Spleen (tissue), 11 donors: ENCODE measurements at regions not wholly inside any gene's neighbourhood (a gene's known extent, or its start where the extent isn't known, plus 50 kb on each side); places are given as distances from the start of the nearest gene placed in this dataset.

ENCODE experiments used
- DNase-seq: peaks from one replicate; pipeline ENCODE4 v3.0.0-alpha.2; 2020
- H3K27ac ChIP-seq, 8 donors: fragments of 200-600 bp; sonication (generic) in 7 of 8; 1 replicate in 4 of 8; 2 replicates in 4 of 8; pipeline versions ENCODE4 v1.5.0 to v1.8.0; 2016 to 2021; ENCODE audit warnings: inconsistent platforms in 4 of 8, mild to moderate bottlenecking in 4 of 8, moderate library complexity in 1 of 8
- H3K27me3 ChIP-seq, 7 donors: fragments of 200-600 bp; sonication (generic) in 6 of 7; replicated peaks in 1 of 7; 1 replicate in 4 of 7; 2 replicates in 3 of 7; pipeline versions ENCODE4 v1.5.0 to v1.8.0; 2016 to 2021; ENCODE audit warnings: inconsistent platforms in 3 of 7, mild to moderate bottlenecking in 1 of 7
- H3K36me3 ChIP-seq, 6 donors: fragments of 200-600 bp; sonication (generic) in 5 of 6; 1 replicate in 4 of 6; 2 replicates in 2 of 6; pipeline versions ENCODE4 v1.5.0 to v1.8.0; 2016 to 2021; ENCODE audit warnings: inconsistent platforms in 2 of 6
- H3K4me1 ChIP-seq, 6 donors: fragments of 200-600 bp; sonication (generic) in 5 of 6; 1 replicate in 3 of 6; 2 replicates in 3 of 6; pipeline versions ENCODE4 v1.5.0 to v1.8.0; 2016 to 2021; ENCODE audit warnings: inconsistent platforms in 3 of 6
- H3K4me3 ChIP-seq, 8 donors: fragments of 200-600 bp; sonication (generic) in 7 of 8; 1 replicate in 4 of 8; 2 replicates in 4 of 8; pipeline versions ENCODE4 v1.5.0 to v1.8.0; 2016 to 2021; ENCODE audit warnings: inconsistent platforms in 4 of 8, mild to moderate bottlenecking in 4 of 8, moderate library complexity in 2 of 8
- H3K9me3 ChIP-seq, 8 donors: fragments of 200-600 bp; sonication (generic) in 7 of 8; 1 replicate in 4 of 8; 2 replicates in 4 of 8; pipeline versions ENCODE4 v1.5.0 to v1.8.0; 2016 to 2021; ENCODE audit warnings: inconsistent platforms in 4 of 8
- CTCF ChIP-seq, 11 experiments: fragments of 200-600 bp in 7 of 11; fragments of 450-650 bp in 4 of 11; sonication (generic) in 4 of 11; IDR thresholded peaks in 8 of 11; conservative IDR thresholded peaks in 3 of 11; 1 replicate in 7 of 11; 2 replicates in 4 of 11; pipeline versions ENCODE4 v1.4.0 to v1.8.0; 2016 to 2021; ENCODE audit warnings: antibody characterized with exemption in 11 of 11, inconsistent platforms in 4 of 11, mild to moderate bottlenecking in 1 of 11
- POLR2A ChIP-seq, 3 donors: fragments of 450-650 bp; IDR thresholded peaks; one replicate each; pipeline ENCODE4 v1.5.1; 2017; ENCODE audit warnings: antibody characterized with exemption in 3 of 3, mild to moderate bottlenecking in 1 of 3
- POLR2AphosphoS5 ChIP-seq, 3 donors: sonication (generic); formaldehyde crosslinking; IDR thresholded peaks; one replicate each; pipeline ENCODE4 v1.5.1; 2017; ENCODE audit warnings: antibody characterized with exemption in 3 of 3
- WGBS, 5 donors: extraction: QIAGEN DNeasy Blood & Tissue Kit in 3 of 5; methylation state at CpG; one replicate each; pipeline versions ENCODE4 v1.1.5 to v1.1.7; 2013 to 2018; 5-methylcytosine and 5-hydroxymethylcytosine counted together
- intact Hi-C: fragments of 100-400 bp; cut with DNase I; formaldehyde crosslinking; loops from one replicate; pipeline ENCODE4 v1.15.0; 2023; ENCODE audit warnings: low total_unique reads
- donor health status: healthy with polysubstance abuse.
- donor health status: DM: no; HTN: no; CAD: no; lungs with moderate emphysema.
- donor health status: DM: no; HTN: no; CAD: no.
- donor health status: Bipolar disorder and iron deficiency.
- donor health status: healthy.
- donor health status: DM: no; HTN: no; CAD: no.
- donor health status: DM: yes; HTN: yes; CAD: no.

- Histone ChIP-seq H3K4me3 (no peak overlapping the region), H3K27me3 (peaks cover 0 to 34% (median 0%) of the 10 kb centered on the region in 7 donors), H3K9me3 (peaks cover 0 to 3% (median 0%) of the 10 kb centered on the region in 8 donors), H3K4me1 (peaks cover 0 to 15% (median 1%) of the 10 kb centered on the region in 6 donors), H3K36me3 (no peaks in the 10 kb centered on the region), H3K27ac (no peak overlapping the region)
- intact Hi-C loops: no loop called here
- TF ChIP-seq POLR2A (IDR thresholded peaks at IDR 0.05): no peak
- TF ChIP-seq POLR2AphosphoS5 (IDR thresholded peaks at IDR 0.05): no peak
- TF ChIP-seq CTCF (IDR thresholded peaks at IDR 0.05 in 8 of 11, conservative IDR thresholded peaks at IDR 0.05 in 3 of 11): no peak
- WGBS, 5 donors: 60 to 85% (median 68%) methylated on average over 1 of the region's 1 CpG
- DNase-seq: no peak
Measured at GRCh38 chr17:6186998-6187397, 116.8 kb downstream of the WSCD1 start.

DNA sequence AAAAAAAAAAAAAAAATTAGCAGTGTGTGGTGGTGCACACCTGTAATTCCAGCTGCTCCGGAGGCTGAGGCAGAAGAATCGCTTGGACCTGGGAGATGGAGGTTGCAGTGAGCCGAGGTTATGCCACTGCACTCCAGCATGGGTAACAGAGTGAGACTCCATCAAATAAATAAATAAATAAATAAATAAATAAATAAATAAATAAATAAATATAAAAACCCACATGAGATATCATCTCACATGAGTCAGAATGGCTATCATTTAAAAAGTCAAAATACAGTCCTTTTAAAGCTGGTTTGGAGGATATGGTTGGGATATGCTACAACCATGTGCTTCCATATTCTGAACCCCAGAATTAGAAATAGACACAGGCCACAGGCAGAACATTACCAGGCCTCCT is 114.3 kb downstream of the WSCD1 start:
- Histone ChIP-seq H3K36me3 (no peaks in the 10 kb centered on the region), H3K27me3 (peaks cover 0 to 27% (median 0%) of the 10 kb centered on the region in 7 donors), H3K9me3 (peaks cover 0 to 3% (median 0%) of the 10 kb centered on the region in 8 donors), H3K4me3 (no peak overlapping the region), H3K27ac (no peak overlapping the region), H3K4me1 (peaks cover 0 to under 1% (median 0%) of the 10 kb centered on the region in 6 donors)
- DNase-seq: no peak
- intact Hi-C loops: no loop called here
- TF ChIP-seq POLR2AphosphoS5 (IDR thresholded peaks at IDR 0.05): no peak
- no peak for TF ChIP-seq POLR2A (IDR thresholded peaks at IDR 0.05)
- TF ChIP-seq CTCF (IDR thresholded peaks at IDR 0.05 in 8 of 11, conservative IDR thresholded peaks at IDR 0.05 in 3 of 11): no peak
- 93 to 100% (median 97%) methylated on average over 3 of the region's 3 CpGs for WGBS, 5 donors

- peak in 2 of 3 donors; percentile 76 to 87 for TF ChIP-seq POLR2AphosphoS5 (IDR thresholded peaks at IDR 0.05)
- TF ChIP-seq POLR2A (IDR thresholded peaks at IDR 0.05): peak in 1 of 3 donors; percentile 54
- no peak for TF ChIP-seq CTCF (IDR thresholded peaks at IDR 0.05 in 8 of 11, conservative IDR thresholded peaks at IDR 0.05 in 3 of 11)
- 35 to 37% (median 37%) methylated on average over 6 of the region's 6 CpGs for WGBS, 5 donors
- intact Hi-C loops: no loop called here
Measured at GRCh38 chr17:6179017-6179416, 108.8 kb downstream of the WSCD1 start.

GRCh38 chr17:6177941-6178694 is 107.9 kb downstream of the WSCD1 start:
- H3K4me1 ChIP-seq: peaks cover 0 to 4% (median 0%) of the 10 kb centered on the region in 6 donors
- intact Hi-C loops: no loop called here
- peaks cover 0 to 19% (median 0%) of the 10 kb centered on the region in 7 donors for H3K27me3 ChIP-seq
- peaks cover 0 to 3% (median 0%) of the 10 kb centered on the region in 8 donors for H3K9me3 ChIP-seq
- no peaks in the 10 kb centered on the region for H3K36me3 ChIP-seq
- H3K27ac ChIP-seq: peak overlapping the region; percentile 57 to 88 (median 77)
- TF ChIP-seq POLR2A (IDR thresholded peaks at IDR 0.05): no peak
- TF ChIP-seq POLR2AphosphoS5 (IDR thresholded peaks at IDR 0.05): no peak
- no peak for TF ChIP-seq CTCF (IDR thresholded peaks at IDR 0.05 in 8 of 11, conservative IDR thresholded peaks at IDR 0.05 in 3 of 11)
- no peak overlapping the region for H3K4me3 ChIP-seq
- WGBS, 5 donors: 68 to 82% (median 74%) methylated on average over 5 of the region's 5 CpGs
- DNase-seq: no peak

More at GRCh38 chr17:6179017-6179416, 108.8 kb downstream of the WSCD1 start:
- H3K9me3 ChIP-seq: peaks cover 0 to 3% (median 0%) of the 10 kb centered on the region in 8 donors
- H3K27ac ChIP-seq: peak overlapping the region in 7 of 8 donors; percentile 64 to 88 (median 78)
- no peaks in the 10 kb centered on the region for H3K36me3 ChIP-seq
- peaks cover 0 to 4% (median 0%) of the 10 kb centered on the region in 6 donors for H3K4me1 ChIP-seq
- peak overlapping the region in 1 of 8 donors; percentile 19 for H3K4me3 ChIP-seq
- H3K27me3 ChIP-seq: peaks cover 0 to 19% (median 0%) of the 10 kb centered on the region in 7 donors
- no peak for DNase-seq
